ENCODE measurements at regions not wholly inside any gene's neighbourhood (a gene's known extent, or its start where the extent isn't known, plus 50 kb on each side); places are given as distances from the start of the nearest gene placed in this dataset.
"Not testable (repeated sequence)": the region's sequence is repeated elsewhere in the genome, so short reads cannot be mapped to it uniquely, and the experiment has no call there.

DNA sequence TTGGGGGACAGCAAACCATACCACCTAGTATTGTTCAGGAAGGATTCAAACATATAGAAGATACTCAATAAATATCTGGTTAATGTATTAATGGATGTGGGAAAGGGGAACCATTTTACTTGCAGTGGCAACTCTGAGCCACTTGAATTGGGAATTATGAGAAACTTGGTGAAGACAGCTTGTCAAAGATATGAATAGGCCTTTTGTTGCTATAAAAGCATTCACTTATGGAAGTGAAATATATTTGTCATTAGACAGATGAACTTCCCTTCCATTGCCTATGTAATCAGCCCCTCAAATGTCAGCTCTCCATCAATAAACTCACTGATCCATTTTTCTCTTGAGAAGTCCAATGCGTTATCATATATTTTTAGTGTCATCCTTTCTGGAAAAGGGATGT lies 56.1 kb downstream of the GPR85 start:
- DNase-seq = no peak

DNA sequence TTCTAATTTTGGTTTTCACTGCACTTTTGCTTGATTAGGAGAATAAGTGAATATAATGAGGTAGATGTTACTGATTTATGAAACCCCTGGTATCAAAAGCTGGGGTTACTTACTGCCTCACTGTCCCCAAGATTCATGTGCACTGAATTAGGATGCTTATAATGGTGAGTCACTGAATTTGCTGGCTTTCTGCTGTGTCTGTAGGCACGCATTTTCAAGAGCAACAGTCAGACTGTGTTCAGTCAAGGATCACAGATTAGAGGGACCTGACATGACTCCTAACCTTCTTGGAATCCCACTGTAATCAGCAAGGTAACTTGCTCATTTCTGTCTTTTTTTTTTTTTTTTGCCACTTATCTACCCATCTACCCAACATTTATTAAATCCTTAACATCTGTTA lies 59.7 kb downstream of the GPR85 start:
- no peak for DNase-seq

GRCh38 chr7:113017144-113017857 lies 69.3 kb downstream of the GPR85 start:
- not testable (repeated sequence) for DNase-seq

DNA sequence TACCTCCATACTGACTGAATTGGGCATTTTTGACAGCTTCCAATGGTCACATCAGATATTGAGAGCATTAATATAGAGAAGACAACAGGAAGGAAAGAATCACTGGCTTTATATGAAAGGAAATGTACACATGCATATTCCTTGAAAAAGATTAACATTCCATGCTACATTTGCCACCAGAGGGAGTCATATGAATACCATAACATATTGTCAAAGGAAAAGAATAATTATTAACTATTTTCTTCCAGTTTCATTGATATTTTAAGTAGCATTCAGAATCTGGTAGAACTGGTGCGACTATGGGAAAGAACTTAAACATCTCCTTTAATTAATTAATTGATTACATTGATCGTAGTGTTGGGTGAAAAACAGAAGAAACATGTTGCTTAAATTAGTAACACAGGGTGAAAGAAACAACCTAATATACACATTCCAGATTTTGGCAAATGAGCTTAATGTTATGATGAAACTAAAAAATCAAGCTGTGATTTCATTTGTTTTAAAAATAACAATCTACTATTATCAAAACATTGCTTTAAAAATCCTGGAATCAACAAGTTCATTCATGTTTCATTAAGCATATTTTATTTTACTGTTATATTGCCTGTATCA lies 71.5 kb downstream of the GPR85 start:
- peak in 3 of 4 experiments; percentile 42 to 67 (median 53) for DNase-seq

DNA sequence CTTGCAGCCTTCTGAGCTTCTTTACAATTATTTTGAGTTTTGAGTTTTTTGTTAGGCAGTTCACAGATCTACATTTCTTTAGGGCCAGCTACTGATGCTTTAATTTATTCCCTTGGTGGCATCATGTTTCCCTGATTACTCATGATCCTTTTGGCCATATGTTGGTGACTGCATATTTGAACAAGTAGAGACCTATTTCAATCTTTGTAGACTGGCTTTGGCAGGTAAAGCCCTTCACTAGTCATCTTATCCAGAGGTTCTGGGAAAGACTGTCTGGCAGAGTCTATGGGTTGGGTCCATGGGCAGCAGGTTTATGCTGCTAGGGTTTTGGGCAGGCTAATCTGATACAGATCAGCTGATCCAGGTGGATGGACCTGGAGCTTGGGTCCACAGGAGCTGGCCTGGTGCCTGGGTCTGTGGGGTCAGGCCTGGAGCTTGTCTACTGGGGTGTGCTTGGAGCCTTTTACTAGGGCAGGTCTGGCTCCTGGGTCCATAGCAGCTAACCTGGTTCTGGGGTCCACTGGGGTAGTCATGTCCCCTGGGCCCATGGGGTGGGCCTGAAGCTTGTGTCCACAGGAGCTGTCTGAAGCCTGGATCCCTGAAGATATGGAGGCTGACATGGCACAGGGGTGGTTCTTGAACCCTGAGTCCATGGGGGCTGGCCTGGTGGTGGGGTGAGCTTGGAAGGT lies 72.7 kb downstream of the GPR85 start:
- DNase-seq = no peak

- DNase-seq = not testable (repeated sequence)
Measured at GRCh38 chr7:113012862-113013261, 73.8 kb downstream of the GPR85 start.

- no peak for DNase-seq
Measured at GRCh38 chr7:113010377-113010776, 76.2 kb downstream of the GPR85 start.

GRCh38 chr7:113008755-113009154 lies 77.9 kb downstream of the GPR85 start:
- DNase-seq = no peak

DNA sequence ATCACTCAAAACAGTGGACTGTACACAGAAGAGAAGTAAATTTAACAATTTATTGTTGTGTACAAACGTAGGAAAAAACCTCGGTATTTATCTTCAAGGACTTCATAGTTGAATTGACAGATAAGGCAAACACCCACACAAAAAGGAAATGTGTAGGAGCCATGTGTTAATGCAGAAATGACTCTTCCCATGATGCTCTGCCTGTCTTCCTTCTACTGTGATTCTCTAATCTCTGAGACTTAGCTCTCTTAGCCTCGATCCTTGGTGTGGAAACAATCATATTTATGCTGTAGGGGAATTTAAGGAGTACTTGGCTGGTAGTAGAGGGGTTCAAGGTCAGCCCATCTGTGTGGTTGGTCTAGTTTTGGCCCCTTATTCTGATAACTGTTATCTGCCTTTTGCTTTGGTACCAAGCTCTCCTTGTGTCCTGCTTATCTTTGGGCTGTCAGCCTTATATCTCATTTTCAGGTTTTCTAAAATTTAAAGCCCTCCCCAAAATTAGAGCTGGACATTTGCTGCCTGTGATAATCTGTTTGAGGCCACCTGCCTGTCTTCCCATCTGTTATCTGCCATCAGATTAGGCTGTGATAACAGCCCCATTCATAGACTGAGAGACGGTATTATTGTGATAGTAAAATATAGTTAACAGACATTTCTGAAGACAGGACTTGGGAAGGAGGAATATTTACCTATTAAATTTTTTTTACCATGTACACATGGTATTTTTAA lies 81.7 kb downstream of the GPR85 start:
- DNase-seq = no peak

DNA sequence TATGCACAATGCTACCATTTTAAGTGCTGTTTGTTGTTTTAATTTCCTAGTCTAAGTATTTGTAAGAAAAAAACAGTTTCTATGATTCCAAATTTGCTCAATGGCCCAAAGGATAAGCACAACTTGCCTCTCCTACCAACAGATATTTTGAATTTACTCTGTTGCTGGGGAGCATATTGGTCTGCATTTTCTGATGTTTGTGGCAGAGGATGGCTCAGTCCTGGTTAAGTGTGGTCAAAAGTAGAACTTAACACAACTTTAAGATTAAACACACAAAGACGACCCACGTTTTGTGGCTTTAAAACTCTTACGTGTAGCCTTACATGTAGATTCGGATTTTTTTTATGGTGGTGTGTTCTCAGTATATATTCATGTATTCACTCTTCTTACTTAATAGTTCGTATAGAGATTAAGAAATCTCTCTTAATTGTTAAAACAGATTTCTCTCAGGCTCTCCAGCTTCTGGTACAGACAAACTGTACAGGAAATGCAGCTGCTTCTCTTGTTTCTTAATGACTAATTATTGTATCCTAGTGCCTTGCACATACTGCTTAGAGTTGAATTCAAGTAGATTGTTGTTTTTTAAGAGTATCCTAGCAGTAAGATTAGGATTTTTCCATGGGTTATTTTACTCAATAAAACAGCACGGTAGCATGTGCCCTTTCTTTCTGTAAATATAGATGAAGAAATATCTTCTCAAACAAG lies 86.2 kb downstream of the GPR85 start:
- no peak for DNase-seq

GRCh38 chr7:112997831-112998230 lies 88.8 kb downstream of the GPR85 start:
- DNase-seq = no peak

- DNase-seq = no peak
Measured at GRCh38 chr7:112996331-112996871, 90.2 kb downstream of the GPR85 start.

GRCh38 chr7:112995059-112995824 lies 91.4 kb downstream of the GPR85 start:
- DNase-seq = no peak

GRCh38 chr7:112994656-112995055 lies 92.0 kb downstream of the GPR85 start:
- no peak for DNase-seq

- peak in 3 of 4 experiments; percentile 2 to 44 (median 36) for DNase-seq
Measured at GRCh38 chr7:112990624-112991023, 96.0 kb downstream of the GPR85 start.

DNA sequence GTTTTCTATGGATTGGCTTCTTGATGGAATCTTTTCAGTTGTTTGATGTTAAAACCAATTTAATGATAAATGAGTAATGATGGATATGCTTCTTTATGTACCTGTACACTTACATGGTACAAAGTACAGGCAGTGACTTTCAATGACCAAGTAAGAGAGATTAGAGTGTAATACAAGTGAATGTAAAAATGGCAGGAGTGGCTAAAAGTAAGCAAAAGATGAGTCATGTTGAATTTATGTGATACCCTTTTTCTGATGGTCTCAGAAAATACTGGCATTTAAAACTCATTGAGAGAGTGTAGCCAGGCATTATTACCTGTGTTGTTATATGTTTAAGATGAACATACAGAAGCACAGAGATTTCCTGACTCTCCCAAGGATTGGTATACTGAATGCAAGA lies 97.1 kb downstream of the GPR85 start:
- no peak for DNase-seq

GRCh38 chr7:112987171-112987570 lies 99.5 kb downstream of the GPR85 start:
- no peak for DNase-seq

DNA sequence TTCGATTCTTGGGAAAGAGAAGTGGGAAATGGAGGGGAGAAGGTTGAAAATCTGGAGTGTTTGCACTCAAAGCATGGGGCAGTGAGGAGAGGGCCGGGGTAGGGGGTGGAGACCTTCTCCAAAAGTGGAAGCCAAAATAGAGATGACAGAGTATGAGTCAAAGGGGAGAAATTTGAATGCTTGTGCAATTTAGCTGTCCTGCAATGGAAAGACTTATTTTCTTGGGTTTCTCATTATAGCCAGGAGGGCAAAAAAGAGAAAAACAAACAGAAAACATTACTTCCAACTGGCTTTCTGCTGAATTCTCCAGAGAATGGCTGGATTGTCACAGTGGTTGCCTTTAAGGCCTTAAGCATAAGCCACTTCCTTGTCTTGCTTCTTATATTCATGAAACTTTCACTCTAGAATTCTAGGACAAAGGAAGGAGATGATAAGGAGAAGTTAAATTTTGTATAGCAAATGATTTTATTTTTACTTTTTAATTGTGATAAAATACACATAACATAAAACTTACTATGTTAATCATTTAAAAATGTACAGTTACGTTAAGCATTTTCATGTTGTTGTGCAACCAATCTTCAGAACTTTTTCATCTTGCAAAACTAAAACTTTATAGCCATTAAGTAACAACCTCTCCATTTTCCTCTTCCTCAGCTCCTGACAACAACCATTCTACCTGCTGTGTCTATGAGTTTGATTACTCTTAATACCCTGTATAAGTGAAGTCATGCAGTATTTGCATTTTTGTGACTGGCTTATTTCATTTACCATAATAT lies 100.2 kb downstream of the GPR85 start:
- DNase-seq = peak in 3 of 4 experiments; percentile 23 to 42 (median 33)

- no peak for DNase-seq
Measured at GRCh38 chr7:112985377-112985987, 101.1 kb downstream of the GPR85 start.

GRCh38 chr7:112982441-112983063 lies 104.1 kb downstream of the GPR85 start:
- DNase-seq = no peak
